GM23338 (cell line): ENCODE measurements at regions not wholly inside any gene's neighbourhood (a gene's known extent, or its start where the extent isn't known, plus 50 kb on each side); places are given as distances from the start of the nearest gene placed in this dataset.

Source experiments
- CREB1 ChIP-seq: fragments of 250-450 bp; sonication (Bioruptor Pico); IDR thresholded peaks from 2 replicates; pipeline ENCODE4 v1.5.0; 2020; ENCODE audit warnings: low read depth, mild to moderate bottlenecking, moderate library complexity
- CTCF ChIP-seq, 2 experiments: fragments of 200-600 bp in 1 of 2; sonication (generic) in 1 of 2; conservative IDR thresholded peaks; 2 replicates each; pipeline versions ENCODE4 v1.5.1 to v1.6.1; 2016 to 2017; ENCODE audit warnings: antibody characterized with exemption in 2 of 2, low read depth in 2 of 2, mild to moderate bottlenecking in 2 of 2, moderate library complexity in 1 of 2
- EZH2 ChIP-seq: fragments of 200-600 bp; sonication (generic); IDR thresholded peaks from one replicate; pipeline ENCODE4 v1.8.0; 2017; ENCODE audit warnings: antibody characterized with exemption, mild to moderate bottlenecking, low read depth; ENCODE audit not compliant: unreplicated experiment
- EZH2phosphoT487 ChIP-seq: fragments of 200-600 bp; sonication (generic); IDR thresholded peaks from one replicate; pipeline ENCODE4 v1.8.1; 2018; ENCODE audit warnings: antibody characterized with exemption; ENCODE audit not compliant: unreplicated experiment
- POLR2AphosphoS5 ChIP-seq: IDR thresholded peaks from 2 replicates; pipeline ENCODE4 v1.6.1; 2016; ENCODE audit warnings: antibody characterized with exemption, low read depth
- REST ChIP-seq: IDR thresholded peaks from one replicate; pipeline ENCODE4 v1.6.1; 2018; ENCODE audit warnings: antibody characterized with exemption; ENCODE audit not compliant: unreplicated experiment
- ZNF462 ChIP-seq: fragments of 250-450 bp; sonication (Bioruptor Pico); IDR thresholded peaks from 2 replicates; pipeline ENCODE4 v1.5.0; 2020; ENCODE audit warnings: mild to moderate bottlenecking, moderate library complexity

- TF ChIP-seq CTCF (conservative IDR thresholded peaks at IDR 0.05; ENCODE audit: low read depth in 2 of 2): no peak
- TF ChIP-seq EZH2: no peak
- no peak for TF ChIP-seq EZH2phosphoT487
- TF ChIP-seq REST: no peak
- no peak for TF ChIP-seq CREB1
- no peak for TF ChIP-seq POLR2AphosphoS5
- TF ChIP-seq ZNF462 (CRISPR knock-in tag): no peak
Observed at GRCh38 chr2:118607641-118608040, 239.8 kb downstream of the EN1 start.
